Stimulated activated CD8-positive, alpha-beta memory T cell treated with anti-CD3 and anti-CD28 coated beads, Interleukin-4, amount 100 ng/mL, for 24 hours (primary cell): ENCODE measurements at regions not wholly inside any gene's neighbourhood (a gene's known extent, or its start where the extent isn't known, plus 50 kb on each side); places are given as distances from the start of the nearest gene placed in this dataset.

Experiments
- DNase-seq: peaks from one replicate; pipeline ENCODE4 v3.0.0-alpha.2; 2020; ENCODE audit warnings: low read depth

- no peak for DNase-seq
Measured at GRCh38 chr20:56835829-56836550, 206.9 kb downstream of the TFAP2C start.

- no peak for DNase-seq
Measured at GRCh38 chr20:56839222-56839621, 210.1 kb downstream of the TFAP2C start.

- DNase-seq: no peak
Measured at GRCh38 chr20:56839786-56840185, 210.7 kb downstream of the TFAP2C start.

GRCh38 chr20:56840716-56841261 is 211.7 kb downstream of the TFAP2C start:
- DNase-seq: no peak

- no peak for DNase-seq
Measured at GRCh38 chr20:56841346-56841908, 212.3 kb downstream of the TFAP2C start.

- no peak for DNase-seq
Measured at GRCh38 chr20:56842056-56842455, 212.9 kb downstream of the TFAP2C start.

- DNase-seq: no peak
Measured at GRCh38 chr20:56843386-56843785, 214.3 kb downstream of the TFAP2C start.

GRCh38 chr20:56843817-56844216 is 214.7 kb downstream of the TFAP2C start:
- no peak for DNase-seq

- DNase-seq: no peak
Measured at GRCh38 chr20:56845546-56846086, 216.5 kb downstream of the TFAP2C start.

- no peak for DNase-seq
Measured at GRCh38 chr20:56848561-56848960, 219.5 kb downstream of the TFAP2C start.

- no peak for DNase-seq
Measured at GRCh38 chr20:56851552-56851951, 222.4 kb downstream of the TFAP2C start.

- DNase-seq: no peak
Measured at GRCh38 chr20:56855708-56856107, 226.6 kb downstream of the TFAP2C start.

- DNase-seq: no peak
Measured at GRCh38 chr20:56857950-56858349, 228.8 kb downstream of the TFAP2C start.

- DNase-seq: no peak
Measured at GRCh38 chr20:56859039-56859800, 230.1 kb downstream of the TFAP2C start.

- DNase-seq: no peak
Measured at GRCh38 chr20:56859801-56860261, 230.7 kb downstream of the TFAP2C start.

- no peak for DNase-seq
Measured at GRCh38 chr20:56860413-56860812, 231.3 kb downstream of the TFAP2C start.

- DNase-seq: no peak
Measured at GRCh38 chr20:56861590-56861989, 232.5 kb downstream of the TFAP2C start.

GRCh38 chr20:56865055-56865454 is 235.9 kb downstream of the TFAP2C start:
- DNase-seq: no peak

- no peak for DNase-seq
Measured at GRCh38 chr20:56867128-56867527, 238.0 kb downstream of the TFAP2C start.

GRCh38 chr20:56868746-56869145 is 239.6 kb downstream of the TFAP2C start:
- no peak for DNase-seq

GRCh38 chr20:56870271-56870670 is 241.2 kb downstream of the TFAP2C start:
- no peak for DNase-seq

- DNase-seq: no peak
Measured at GRCh38 chr20:56871691-56872090, 242.6 kb downstream of the TFAP2C start.
